GM18517 (cell line): ENCODE measurements at regions not wholly inside any gene's neighbourhood (a gene's known extent, or its start where the extent isn't known, plus 50 kb on each side); places are given as distances from the start of the nearest gene placed in this dataset.

Experiments used
- ATAC-seq: cut with Tn5 transposase; IDR thresholded peaks from one replicate; pipeline ENCODE4 v1.9.1; 2021; ENCODE audit warnings: mild to moderate bottlenecking, moderate library complexity; ENCODE audit not compliant: unreplicated experiment

DNA sequence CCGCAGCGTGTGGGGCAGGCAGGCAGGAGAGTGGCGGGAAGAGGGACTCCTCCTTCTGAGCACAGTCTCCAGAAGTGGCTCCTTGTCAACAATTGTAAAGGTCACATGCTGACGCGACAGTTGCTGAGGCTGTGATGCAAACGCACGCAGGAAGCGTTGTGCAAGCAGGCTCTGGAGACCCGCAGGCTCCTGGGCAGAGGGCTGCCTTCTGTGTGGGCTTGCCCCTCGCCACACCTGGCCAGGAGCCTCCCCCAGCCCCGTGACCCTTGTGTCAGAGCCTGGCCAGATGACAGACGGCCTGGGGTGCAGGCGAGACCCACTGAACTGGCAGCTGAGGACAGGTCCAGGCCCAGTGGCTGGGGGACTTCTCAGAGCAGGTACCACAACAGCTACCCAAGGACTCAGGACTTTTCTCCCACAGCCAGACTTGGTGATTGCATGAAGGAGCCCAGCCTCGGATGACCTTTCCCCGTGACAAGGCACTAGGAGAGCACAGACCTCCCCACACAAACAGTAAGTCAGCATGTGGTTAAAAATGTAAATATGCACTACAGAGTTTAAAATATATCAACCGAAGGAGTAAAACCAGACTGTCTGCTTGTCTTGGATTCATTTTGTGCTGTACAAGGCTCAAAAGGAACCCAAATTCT lies 222.1 kb upstream of the RREB1 start:
- no peak for ATAC-seq

DNA sequence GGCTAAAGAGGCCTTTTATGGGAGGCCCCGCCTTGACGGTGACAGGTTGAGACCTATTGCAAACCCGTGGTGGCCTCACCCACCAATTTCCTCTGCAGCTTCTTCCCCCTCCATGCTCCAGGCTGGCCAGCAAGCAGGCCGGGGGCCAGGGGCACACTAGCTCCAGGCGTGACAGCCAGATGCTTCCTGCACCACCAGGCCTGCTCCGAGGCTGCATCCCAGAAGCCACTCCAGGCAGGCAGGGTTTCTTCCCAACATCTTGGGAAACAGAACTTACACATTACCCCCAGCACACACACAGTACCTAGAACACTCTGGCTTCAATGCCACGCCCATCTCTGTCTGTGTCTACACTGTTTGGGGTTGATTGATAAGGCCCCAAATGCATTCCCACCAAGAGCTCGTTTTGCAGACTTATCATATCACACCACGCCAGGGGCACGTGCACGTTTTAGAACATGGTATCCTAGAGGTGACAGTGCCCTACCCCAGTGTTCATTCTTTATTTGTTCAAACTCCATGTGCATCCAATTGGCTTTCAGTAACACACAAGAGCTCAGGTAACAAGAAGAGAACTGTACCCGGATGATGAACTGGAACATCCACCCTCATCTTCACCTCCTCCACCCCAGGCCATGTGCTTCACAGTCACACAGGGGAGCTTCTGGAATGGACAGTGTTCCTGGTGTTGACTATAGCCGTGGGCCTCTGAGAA lies 221.4 kb upstream of the RREB1 start:
- ATAC-seq = no peak

DNA sequence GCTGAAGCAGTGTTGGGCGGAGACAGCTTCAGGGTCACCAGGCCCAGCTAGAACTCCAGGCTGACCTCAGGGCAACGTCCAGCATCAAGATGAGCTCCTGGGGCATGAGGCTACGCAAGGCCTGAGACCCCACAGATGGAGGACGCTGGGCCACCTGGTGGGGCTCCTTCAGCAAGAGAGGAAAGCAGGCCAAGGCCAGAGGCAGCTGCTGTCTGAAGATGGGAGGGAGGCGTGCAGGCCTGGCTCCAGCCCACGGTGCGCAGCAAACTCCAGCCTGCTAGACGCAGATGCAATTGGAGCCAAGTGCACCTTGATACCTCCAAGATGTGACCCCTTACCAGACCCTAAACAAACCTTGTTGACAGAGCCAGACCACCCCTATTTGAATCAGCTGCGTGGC lies 220.9 kb upstream of the RREB1 start:
- no peak for ATAC-seq

DNA sequence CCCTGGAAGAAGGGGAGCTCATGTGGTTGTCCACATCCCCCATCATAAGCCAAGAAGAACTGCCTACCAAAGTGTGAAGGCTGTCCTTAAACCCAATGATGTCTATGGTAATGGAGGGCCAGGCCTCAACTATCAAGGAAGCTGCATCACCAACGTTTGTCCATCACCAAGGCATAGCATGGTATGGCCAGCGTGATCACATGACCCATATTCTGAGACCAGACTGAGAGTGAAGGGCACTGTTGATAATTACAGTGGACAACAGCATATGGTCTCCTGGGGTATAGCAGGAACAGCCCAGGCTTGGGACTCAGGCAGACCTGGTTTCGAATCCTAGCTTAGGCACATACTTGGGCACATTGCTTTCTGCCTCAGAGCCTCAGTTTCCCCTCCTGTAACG lies 218.2 kb upstream of the RREB1 start:
- ATAC-seq = no peak

DNA sequence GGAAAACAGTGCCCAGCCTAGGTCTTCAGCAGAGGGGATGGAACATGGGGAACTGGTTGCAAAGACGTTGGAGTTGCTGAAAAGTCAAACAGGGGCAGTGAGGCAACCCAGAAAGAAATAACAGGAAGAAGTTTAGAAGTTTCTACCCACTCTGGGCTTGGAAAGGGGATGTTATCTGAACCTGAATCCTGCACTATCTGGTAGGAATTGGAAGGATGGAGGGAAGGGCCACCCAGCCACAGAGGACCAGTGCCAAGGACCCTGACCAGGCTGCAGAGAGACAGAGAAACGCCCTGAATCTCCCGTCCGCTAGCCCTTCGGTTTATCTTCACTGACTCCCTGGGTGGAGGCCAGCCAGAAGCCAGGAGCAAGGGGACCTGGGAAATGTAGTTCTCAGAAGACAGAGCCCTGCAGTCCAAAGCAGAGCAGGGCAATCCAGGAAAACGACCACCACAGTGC lies 217.3 kb upstream of the RREB1 start:
- ATAC-seq = no peak

DNA sequence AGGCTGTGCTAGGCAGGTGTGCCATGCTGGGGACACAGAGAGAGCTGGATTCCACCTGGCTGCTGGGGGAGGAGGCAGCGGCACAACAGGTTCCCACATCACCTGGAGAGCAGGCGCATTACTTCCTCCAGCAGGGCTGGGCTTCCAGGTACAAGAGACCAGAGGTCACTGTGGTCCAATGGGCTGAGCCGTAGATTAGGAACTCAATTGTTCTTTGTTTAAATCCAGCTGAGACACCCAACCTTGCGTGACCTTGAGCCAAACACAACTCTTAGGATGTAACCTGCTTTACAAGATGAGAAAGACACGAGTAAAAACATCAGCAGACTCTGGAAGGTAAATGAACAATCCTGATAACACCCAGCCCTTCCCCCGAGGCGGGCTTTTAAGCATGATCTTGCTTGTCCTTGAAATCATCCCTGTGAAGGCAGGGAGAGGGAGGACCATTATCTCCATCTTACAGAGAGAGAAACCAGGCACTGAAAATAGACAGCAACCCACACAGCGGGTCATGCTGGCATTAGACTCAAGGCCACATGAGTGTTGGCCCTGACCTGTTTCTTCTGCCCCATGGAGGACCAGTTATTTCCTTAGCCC lies 216.5 kb upstream of the RREB1 start:
- ATAC-seq = no peak

DNA sequence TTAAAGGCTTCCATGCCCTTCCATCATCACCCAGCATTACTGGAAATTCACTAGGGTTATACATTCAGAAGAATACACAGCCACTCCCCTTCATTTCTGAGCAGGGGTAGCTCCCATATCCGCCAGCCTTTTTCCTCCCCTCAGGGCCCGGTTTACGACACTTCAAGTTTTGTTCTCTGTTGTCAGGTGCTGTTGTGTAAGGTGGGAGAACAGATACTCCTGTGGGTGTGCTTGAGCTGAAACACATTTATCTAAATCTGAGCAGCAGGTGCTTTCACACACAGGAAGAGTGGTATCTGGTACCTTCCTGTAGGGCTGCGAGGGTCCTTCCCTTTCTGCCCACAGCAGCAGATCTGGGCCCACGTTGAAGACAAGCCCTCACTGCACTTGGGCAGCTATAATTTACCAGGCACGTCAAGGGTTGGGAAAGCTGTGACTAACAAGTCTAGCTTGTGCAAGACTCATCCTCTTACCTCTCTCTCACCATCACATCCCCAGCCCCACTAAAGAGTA lies 215.8 kb upstream of the RREB1 start:
- ATAC-seq = no peak

DNA sequence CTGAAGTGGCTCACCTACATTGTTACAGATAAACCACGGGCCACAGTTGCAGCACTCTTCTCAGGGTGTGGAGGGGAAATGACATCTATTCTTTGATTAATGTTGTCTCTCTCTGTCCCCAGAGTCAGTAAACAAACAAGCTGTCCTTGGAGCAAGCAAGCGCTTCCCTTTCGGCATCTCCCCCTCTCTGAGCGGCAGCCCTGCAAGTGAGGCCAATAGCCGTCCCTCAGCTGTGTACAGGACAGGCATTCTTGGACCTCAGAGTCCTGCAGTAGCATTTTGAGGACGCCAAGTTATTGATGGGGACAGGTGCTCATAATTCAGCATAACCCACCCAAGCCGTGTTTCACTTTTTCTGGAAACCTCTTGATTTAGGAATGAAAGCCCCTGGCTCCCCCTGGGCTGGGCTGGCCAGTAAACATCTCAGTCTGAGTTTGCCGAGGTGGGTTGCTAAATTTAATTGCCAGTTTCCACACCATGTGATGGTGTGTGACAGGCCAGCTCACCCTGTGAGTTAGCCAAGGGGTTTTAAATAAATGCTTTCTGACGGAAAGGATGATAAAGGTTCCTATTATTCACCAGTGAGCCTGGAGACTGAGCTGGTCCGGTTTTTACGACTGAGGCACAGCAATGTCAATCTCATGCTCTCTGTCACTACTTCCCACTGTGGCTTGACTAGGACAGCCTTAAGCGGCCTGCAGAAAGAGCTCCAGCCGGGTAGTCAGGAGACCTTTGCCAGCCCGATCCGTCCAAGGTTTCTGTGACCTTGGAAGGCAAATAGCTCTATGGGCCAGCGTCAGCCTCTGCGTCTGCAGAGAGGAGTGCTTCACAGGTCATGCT lies 214.8 kb upstream of the RREB1 start:
- no peak for ATAC-seq

DNA sequence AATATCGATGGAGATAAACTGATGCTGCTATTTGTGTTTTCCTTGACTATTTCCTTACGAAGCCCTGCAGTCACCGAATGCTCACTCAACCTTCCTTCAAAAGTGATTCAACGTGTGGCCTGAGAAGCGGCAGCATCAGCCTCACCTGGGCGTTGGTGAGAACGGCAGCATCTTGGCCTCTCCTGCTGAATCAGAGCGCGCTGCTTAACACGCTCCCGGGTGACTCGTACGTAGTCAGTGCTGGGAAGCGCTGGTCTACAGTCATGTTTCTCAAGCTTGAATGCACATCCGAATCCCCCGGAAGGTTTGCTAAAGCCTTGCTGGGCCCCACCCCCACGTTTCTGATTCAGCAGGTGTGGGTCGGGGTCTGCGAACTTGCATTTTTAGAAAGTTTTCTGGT lies 214.1 kb upstream of the RREB1 start:
- ATAC-seq = no peak

DNA sequence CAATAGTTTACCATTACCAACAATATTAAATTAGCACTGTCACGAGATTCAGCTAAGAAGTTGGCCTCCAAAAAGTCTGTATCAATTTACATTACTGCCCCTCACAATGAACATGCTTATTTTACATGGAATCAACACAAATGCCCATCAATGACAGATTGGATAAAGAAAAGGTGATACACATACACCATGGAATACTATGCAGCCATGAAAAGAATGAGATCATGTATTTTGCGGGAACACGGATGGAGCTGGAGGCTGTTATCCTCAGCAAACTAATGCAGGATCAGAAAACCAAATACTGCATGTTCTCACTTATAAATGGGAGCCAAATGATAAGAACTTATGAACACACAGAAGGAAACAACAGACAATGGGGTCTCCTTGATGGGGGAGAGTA lies 211.8 kb upstream of the RREB1 start:
- no peak for ATAC-seq

DNA sequence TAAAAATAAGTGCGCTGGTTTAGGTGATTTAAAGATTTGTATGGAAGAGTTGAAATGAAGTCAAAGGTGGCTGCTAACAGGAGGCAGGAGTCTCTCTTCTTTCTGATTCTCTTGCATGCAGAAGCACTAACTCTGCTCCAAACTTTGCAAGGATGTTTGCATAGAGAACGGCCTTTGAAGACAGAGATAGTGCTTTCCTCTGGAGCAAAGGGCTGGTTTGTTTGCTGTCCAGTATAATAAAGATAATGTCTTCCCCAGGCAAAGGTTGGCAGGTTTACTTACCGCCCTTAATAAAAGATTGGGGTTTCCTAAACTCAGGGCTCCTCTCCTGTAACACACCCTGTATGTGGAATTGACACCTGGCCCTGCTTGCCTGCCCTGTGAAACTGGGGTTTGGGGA lies 210.6 kb upstream of the RREB1 start:
- no peak for ATAC-seq

DNA sequence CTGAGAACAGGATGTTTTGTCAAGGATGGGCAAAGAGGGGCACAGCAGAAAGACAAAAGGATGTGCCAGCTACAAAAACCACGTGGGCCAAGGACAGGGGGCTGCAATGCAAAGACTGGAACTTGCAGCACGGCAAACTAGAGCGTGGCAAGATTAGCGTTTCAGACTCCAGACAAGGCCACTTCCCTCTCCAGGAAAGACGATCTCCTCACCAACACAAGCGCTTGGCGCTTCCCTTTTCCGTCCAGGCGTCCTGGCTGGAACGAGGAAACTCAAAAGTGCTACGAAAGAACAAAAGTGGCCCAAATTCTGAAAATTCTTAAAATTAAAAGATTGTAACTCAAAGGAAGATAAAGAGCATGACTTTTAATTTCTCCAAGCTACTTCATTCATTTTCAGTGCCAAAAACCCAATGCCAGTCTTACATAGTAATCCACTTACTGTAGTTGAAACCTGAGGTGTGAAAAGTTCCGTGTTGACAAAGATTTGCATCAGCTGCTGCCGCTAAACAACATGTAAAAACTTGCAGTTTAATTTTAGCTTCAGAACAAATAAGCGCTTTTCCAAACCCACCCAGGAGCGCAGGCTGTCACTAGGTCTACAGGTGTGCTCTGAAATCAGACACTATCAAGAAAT lies 207.1 kb upstream of the RREB1 start:
- ATAC-seq = no peak

DNA sequence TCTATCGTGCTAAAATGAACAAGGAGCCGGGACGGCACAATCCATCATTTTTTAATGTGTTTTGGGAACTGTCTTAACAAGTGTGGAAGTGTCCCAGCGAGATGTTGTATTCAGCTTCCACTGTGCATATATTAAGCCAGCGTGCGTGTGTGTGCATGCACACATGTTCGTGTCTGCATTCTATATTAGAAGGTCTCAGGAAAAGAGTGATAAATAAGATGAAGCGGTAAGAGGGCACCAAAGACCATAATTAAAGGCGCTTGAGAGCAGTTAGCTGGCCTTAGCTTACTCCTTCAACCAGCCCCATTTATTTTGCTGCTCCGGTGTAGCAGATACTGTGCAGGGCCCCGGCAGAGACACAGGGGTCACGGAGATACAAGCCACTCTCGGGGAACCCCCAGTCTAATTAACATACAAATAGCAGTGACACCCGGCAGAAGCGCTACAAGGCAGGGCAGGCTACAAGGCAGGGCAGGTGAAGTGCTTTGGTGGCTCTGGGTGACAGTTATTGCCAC lies 206.5 kb upstream of the RREB1 start:
- no peak for ATAC-seq

DNA sequence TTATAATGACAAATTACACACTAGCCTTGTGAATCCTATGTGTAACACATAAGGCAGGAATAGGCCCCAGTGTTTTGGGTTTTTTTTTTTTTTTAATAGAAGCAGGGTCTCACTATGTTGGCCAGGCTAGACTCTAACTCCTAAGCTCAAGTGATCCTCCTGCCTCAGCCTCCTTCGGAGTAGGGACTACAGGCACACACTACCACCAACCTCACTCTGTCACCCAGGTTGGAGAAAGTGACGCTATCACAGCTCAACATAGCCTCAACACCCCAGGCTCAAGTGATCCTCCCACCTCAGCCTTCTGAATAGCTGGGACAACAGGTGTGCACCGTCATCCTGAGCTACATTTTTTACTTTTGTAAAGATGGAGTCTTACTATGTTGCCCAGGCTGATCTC lies 205.8 kb upstream of the RREB1 start:
- no peak for ATAC-seq

DNA sequence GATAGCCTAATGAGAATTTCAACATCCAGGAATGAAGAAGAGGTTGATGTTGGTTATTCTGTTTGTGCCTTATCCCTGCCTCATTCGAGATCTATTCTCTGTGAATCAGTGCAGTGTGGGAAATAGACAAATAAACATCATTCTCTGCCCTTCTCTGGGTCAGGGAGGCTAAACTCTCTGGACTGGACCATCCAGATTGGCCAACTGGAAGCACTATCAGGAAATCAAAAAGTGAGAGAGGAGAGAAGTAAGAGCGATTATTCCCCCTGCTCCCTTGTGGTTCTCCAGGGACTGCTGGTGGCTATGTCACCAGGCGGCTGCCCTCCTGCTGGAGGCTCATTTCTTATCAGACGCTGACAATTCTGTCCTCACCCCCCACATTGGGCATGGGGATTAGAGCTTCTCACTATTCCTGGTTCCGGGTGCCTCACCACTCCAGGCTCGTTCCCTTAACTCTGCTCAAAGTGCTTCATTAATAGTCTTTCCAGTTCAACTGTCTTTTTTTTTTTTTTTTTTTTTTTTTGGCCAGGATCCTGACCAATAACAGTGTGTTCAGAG lies 201.7 kb upstream of the RREB1 start:
- no peak for ATAC-seq

DNA sequence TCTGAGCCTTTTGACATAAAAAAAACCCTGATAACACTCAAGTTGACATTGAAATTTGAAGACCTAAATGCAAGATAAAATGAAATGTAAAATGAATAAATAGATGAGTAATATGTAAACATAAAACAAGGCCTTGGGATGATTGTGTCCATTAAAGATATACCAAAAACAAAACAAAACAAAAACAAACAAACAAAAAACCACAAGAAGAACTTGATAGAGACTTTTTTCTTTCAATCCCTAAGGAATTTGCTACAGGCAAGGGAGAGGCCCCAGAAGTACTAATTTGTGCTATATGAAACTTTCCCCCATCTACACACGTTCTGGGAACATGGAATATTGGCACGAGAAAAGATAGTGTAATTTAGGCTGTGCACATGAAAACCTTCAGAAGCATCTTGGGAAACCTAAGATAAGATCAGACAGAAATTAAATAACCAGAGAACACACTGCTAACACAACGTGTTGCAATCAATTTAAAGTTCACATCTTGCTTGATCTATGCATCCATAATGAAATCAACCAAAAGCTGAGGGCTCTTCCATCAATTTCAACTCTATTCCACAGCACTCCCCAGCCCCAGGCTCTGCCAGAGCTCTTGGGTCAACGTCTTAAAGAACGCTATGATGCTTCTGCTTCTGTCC lies 201.1 kb upstream of the RREB1 start:
- ATAC-seq = no peak

DNA sequence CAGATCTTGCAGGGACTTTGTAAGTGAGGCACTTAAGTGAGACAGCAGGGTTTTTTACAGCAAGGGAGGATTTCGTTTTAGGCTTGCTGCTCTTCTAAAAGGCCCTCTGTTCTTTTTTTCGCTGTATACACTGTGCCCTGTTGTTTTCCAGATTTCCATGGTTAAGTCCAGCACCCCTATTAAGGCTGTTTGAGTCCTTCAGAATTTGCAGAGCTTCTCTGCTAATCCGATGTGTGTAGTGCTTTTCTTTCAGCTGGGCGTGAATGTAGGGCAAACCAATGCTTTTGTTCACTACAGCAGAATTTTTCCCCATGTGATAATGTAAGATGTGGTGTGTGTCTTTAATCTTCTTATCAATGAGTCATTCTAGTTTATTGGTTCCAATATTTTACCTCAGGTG lies 200.5 kb upstream of the RREB1 start:
- ATAC-seq = no peak

DNA sequence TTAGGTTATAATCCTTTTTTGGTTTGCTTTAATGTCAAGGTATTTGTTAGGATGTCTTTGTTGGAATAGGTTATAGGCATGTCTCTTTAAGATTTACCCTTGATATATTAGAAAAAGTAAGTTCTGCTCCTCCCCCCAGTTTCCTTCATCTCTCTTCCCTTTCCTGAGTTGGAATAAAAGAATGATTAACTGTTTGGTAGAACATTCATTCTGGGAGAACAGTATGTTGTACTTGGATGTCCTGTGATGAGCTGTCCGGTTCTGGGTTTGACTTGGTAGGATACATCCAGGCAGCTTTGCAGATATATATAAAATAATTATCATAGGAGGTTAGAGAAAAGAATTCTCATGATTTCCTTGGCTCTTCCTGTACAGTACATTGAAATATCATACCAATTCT lies 199.6 kb upstream of the RREB1 start:
- no peak for ATAC-seq

DNA sequence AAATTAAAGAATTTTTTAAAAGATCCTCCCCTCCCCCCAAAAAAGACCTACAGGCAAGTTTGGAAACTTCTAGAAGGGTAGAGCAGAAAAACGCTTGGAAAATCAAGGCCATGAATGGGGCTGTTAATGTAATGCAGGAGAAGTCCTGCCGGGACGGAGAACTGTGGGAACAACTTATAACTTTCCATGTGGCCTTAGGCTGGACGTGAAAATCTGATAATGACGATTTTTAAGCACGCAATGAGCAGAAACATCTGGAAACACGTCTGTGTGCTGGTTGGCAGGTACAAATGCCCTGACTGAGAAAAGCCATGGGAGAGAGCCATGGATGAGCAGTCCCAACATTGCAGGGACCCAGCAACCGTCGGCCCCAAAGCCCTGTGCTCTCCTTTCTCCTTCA lies 198.7 kb upstream of the RREB1 start:
- no peak for ATAC-seq
